Smooth muscle cell (in vitro differentiated cells): ENCODE measurements at regions not wholly inside any gene's neighbourhood (a gene's known extent, or its start where the extent isn't known, plus 50 kb on each side); places are given as distances from the start of the nearest gene placed in this dataset.

Experiments
- DNase-seq: peaks from one replicate; lab custom pipeline; 2025; ENCODE audit not compliant: unreplicated experiment; lab: John Stamatoyannopoulos, UW
- H2AFZ ChIP-seq: fragments of 200-600 bp; sonication (generic); 2 replicates; pipeline ENCODE4 v1.6.0; 2016; ENCODE audit warnings: antibody characterized with exemption, low read depth, mild to moderate bottlenecking
- H3F3A ChIP-seq: fragments of 200-600 bp; sonication (generic); 2 replicates; pipeline ENCODE4 v1.6.0; 2017; ENCODE audit warnings: antibody characterized with exemption, low read depth
- H3K27ac ChIP-seq: fragments of 200-600 bp; sonication (generic); 2 replicates; pipeline ENCODE4 v1.5.1; 2016; ENCODE audit warnings: low read depth, mild to moderate bottlenecking
- H3K27me3 ChIP-seq: fragments of 200-600 bp; sonication (generic); 2 replicates; pipeline ENCODE4 v1.6.1; 2016; ENCODE audit warnings: low read depth, mild to moderate bottlenecking
- H3K36me3 ChIP-seq: fragments of 200-600 bp; sonication (generic); 2 replicates; pipeline ENCODE4 v1.5.1; 2016; ENCODE audit warnings: low read depth
- H3K4me1 ChIP-seq: fragments of 200-600 bp; sonication (generic); 2 replicates; pipeline ENCODE4 v1.5.1; 2016; ENCODE audit warnings: low read depth
- H3K4me2 ChIP-seq: fragments of 200-600 bp; sonication (generic); 2 replicates; pipeline ENCODE4 v1.6.0; 2016; ENCODE audit warnings: mild to moderate bottlenecking
- H3K4me3 ChIP-seq: fragments of 200-600 bp; sonication (generic); 2 replicates; pipeline ENCODE4 v1.5.1; 2016; ENCODE audit warnings: mild to moderate bottlenecking
- H3K79me2 ChIP-seq: fragments of 200-600 bp; sonication (generic); 2 replicates; pipeline ENCODE4 v1.6.0; 2016; ENCODE audit warnings: low read depth, mild to moderate bottlenecking
- H3K9ac ChIP-seq: fragments of 200-600 bp; sonication (generic); 2 replicates; pipeline ENCODE4 v1.6.0; 2016; ENCODE audit warnings: low read depth
- H3K9me3 ChIP-seq: fragments of 200-600 bp; sonication (generic); replicated peaks from 2 replicates; pipeline ENCODE4 v1.5.1; 2016; ENCODE audit warnings: low read depth
- H4K20me1 ChIP-seq: fragments of 200-600 bp; sonication (generic); 2 replicates; pipeline ENCODE4 v1.6.0; 2016; ENCODE audit warnings: low read depth
- WGBS: methylation state at CpG from one replicate; pipeline ENCODE4 v1.1.7; 2016; ENCODE audit warnings: low lambda C conversion rate; 5-methylcytosine and 5-hydroxymethylcytosine counted together
- TF ChIP-seq, protein P1 (sequence below): fragments of 200-600 bp; sonication (generic); IDR thresholded peaks from 2 replicates; pipeline ENCODE4 v1.5.1; 2017; ENCODE audit warnings: borderline replicate concordance, mild to moderate bottlenecking, antibody characterized with exemption; ENCODE audit not compliant: insufficient read depth, poor library complexity, severe bottlenecking

DNA sequence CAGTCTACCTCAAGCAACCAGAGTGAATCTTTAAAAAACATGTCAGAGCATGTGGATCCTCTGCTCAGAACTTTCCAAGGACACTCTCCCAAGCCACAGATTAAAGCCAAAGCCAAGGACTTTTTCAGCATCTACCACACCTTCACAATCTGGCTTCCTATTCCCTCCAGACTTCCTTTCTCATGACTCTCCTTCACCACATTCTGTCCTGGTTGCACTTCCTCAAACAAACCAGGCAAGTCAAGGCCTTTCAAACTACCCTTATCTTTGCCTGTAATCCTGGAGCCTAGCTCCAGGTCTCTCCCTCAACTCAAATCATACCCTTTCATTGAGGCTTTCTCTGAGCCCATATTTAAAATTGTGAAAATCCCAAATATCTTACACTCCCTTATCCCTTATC is 191.6 kb upstream of the GALNTL6 start:
- Histone ChIP-seq H3K36me3 (no peaks in the 10 kb centered on the region), H3K4me3 (no peak overlapping the region), H3K9me3 (no peaks in the 10 kb centered on the region), H3K9ac (no peak overlapping the region), H3K79me2 (no peaks in the 10 kb centered on the region), H3F3A (no peaks in the 10 kb centered on the region), H3K4me1 (no peaks in the 10 kb centered on the region), H2AFZ (no peak overlapping the region), H3K27me3 (no peaks in the 10 kb centered on the region), H4K20me1 (no peaks in the 10 kb centered on the region), H3K27ac (no peak overlapping the region), H3K4me2 (no peak overlapping the region)
- DNase-seq: no peak
- TF ChIP-seq, protein P1, sequence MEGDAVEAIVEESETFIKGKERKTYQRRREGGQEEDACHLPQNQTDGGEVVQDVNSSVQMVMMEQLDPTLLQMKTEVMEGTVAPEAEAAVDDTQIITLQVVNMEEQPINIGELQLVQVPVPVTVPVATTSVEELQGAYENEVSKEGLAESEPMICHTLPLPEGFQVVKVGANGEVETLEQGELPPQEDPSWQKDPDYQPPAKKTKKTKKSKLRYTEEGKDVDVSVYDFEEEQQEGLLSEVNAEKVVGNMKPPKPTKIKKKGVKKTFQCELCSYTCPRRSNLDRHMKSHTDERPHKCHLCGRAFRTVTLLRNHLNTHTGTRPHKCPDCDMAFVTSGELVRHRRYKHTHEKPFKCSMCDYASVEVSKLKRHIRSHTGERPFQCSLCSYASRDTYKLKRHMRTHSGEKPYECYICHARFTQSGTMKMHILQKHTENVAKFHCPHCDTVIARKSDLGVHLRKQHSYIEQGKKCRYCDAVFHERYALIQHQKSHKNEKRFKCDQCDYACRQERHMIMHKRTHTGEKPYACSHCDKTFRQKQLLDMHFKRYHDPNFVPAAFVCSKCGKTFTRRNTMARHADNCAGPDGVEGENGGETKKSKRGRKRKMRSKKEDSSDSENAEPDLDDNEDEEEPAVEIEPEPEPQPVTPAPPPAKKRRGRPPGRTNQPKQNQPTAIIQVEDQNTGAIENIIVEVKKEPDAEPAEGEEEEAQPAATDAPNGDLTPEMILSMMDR: no peak

DNA sequence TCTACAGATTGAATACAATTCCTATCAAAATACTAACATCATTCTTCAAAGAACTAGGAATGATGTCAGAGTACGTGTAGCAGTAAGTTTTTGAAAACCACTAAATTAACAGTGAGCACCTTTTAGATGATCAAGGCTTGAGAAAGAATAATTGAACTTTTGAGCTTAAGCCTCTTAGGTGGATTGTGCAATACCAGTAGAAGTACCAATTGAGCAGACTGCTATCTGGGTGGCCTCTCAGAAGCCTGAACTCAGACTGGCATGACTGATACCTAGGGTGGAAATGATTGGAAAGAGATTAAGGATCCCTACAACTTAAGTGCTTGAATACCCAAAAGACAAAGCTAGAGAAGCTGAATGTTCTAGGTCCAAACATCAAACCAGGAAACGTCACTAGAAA is 200.3 kb upstream of the GALNTL6 start:
- H3K27ac ChIP-seq: no peak overlapping the region
- 85% methylated on average over 2 of the region's 2 CpGs for WGBS
- TF ChIP-seq, protein P1: no peak
- no peaks in the 10 kb centered on the region for H3K9me3 ChIP-seq
- no peak for DNase-seq
- H2AFZ ChIP-seq: no peak overlapping the region
- no peaks in the 10 kb centered on the region for H3K79me2 ChIP-seq
- H3K4me1 ChIP-seq: no peaks in the 10 kb centered on the region
- H4K20me1 ChIP-seq: no peaks in the 10 kb centered on the region
- H3K4me3 ChIP-seq: no peak overlapping the region
- H3K27me3 ChIP-seq: no peaks in the 10 kb centered on the region
- H3F3A ChIP-seq: no peaks in the 10 kb centered on the region
- H3K9ac ChIP-seq: no peak overlapping the region
- no peak overlapping the region for H3K4me2 ChIP-seq
- H3K36me3 ChIP-seq: no peaks in the 10 kb centered on the region

DNA sequence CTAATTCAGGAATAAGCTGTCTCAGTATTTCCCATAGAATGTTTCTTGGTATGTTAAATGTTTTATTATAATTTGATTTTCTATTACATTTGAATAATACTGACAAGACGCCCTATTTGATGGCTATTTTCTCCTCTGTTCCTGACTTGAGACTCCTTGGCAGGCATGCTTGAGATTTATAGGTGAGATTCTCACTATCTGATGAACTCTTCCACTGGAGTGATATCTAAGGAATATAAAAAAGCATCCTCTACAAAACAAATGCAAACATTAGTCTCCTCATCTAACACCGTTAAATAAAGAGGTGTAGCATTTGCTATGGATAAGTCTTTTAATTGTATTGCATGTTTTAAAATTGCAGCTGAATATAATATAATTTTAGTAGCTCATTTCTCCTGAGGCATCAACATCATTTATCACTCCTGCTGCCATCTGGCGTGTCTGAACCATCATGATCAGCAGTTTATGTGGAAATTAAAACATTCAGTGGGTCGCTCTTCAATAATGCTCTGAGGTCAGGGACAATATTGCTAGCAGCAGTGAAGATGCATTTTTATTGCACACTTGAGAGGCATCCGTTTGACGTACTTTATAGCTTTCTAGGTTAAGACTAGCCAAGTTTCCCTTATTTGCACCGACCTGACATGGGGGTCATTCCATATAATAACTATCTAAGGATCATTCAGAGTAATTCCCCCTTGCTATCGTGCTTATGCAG is 210.4 kb upstream of the GALNTL6 start:
- WGBS: 84% methylated on average over 8 of the region's 8 CpGs
- H4K20me1 ChIP-seq: no peaks in the 10 kb centered on the region

More for the DNA sequence above, 210.4 kb upstream of the GALNTL6 start:
- no peaks in the 10 kb centered on the region for H3F3A ChIP-seq
- H3K9me3 ChIP-seq: no peaks in the 10 kb centered on the region
- H3K9ac ChIP-seq: no peak overlapping the region
- no peaks in the 10 kb centered on the region for H3K4me1 ChIP-seq
- no peak overlapping the region for H3K4me3 ChIP-seq
- H3K36me3 ChIP-seq: no peaks in the 10 kb centered on the region
- H3K27ac ChIP-seq: no peak overlapping the region
- TF ChIP-seq, protein P1: no peak
- no peak for DNase-seq
- H3K27me3 ChIP-seq: no peaks in the 10 kb centered on the region
- no peak overlapping the region for H3K4me2 ChIP-seq
- H2AFZ ChIP-seq: no peak overlapping the region
- no peaks in the 10 kb centered on the region for H3K79me2 ChIP-seq
